ENCODE measurements at regions not wholly inside any gene's neighbourhood (a gene's known extent, or its start where the extent isn't known, plus 50 kb on each side); places are given as distances from the start of the nearest gene placed in this dataset.

DNA sequence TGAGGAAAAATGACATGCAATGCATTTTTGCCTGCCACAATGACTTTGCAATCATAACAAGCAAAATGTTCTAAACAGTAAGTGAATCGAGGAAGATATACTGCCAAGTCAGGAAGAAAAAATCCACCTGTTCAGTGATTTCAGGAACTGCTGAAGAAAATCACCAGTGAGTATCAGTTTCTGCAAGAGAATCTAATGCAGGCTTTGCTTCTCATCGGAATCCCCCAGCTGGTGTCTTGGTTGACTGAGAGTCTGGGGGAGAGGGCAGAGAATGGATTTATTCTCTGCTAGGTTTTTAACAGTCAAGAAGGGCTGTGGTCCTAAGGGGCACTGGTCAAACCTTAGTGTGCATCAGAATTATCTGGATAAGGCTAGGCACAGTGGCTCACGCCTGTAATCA lies 363.4 kb downstream of the CDH26 start:
- ChIA-PET POLR2A (no interaction called here), CTCF (interaction anchor here (1.2 kb wide), 1 partner anchor 31 kb away, joined by 3 read pairs; no protein-coding TSS in a partner anchor)
- Histone ChIP-seq H3K4me2 (no peak overlapping the region), H3K4me1 (no peaks in the 10 kb centered on the region), H3K4me3 (no peak overlapping the region), H3K27ac (no peak overlapping the region), H3K9me3 (no peaks in the 10 kb centered on the region)
- no peak for ATAC-seq
- DNase-seq (ENCODE audit: low read depth in 1 of 2, low spot score in 1 of 2): no peak
- TF ChIP-seq, protein P1, sequence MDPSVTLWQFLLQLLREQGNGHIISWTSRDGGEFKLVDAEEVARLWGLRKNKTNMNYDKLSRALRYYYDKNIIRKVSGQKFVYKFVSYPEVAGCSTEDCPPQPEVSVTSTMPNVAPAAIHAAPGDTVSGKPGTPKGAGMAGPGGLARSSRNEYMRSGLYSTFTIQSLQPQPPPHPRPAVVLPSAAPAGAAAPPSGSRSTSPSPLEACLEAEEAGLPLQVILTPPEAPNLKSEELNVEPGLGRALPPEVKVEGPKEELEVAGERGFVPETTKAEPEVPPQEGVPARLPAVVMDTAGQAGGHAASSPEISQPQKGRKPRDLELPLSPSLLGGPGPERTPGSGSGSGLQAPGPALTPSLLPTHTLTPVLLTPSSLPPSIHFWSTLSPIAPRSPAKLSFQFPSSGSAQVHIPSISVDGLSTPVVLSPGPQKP (IDR thresholded peaks at IDR 0.05; ENCODE audit: low read depth, low read length): no peak
- FAIRE-seq: no peak
- WGBS (ENCODE audit: missing lambda C conversion rate): 2% methylated on average over 3 of the region's 3 CpGs

DNA sequence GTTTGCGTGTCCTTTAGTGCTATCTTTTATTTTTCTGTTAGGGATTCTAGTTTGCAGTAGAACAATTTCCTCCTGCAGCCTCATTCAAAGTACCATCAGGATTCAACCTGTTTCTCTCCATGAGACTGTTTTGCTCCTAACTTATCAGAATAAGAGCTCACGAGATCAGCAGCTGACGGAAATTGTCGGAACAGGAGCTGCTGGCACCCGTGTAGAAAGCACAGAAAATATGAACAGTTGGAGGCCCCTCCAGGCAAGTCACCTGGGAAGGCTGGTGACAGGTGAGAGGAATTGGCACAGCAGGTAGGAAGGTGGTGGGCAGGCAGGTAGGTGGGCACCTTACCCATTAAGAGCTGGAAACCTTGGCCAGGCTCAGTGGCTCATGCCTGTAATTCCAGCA lies 368.6 kb downstream of the CDH26 start:
- ATAC-seq (no peak), FAIRE-seq (no peak), DNase-seq (ENCODE audit: low read depth in 1 of 2, low spot score in 1 of 2) (no peak)
- H3K4me2 ChIP-seq: no peak overlapping the region
- CTCF ChIA-PET: no interaction called here
- no peak overlapping the region for H3K4me3 ChIP-seq
- H3K4me1 ChIP-seq: no peaks in the 10 kb centered on the region
- POLR2A ChIA-PET: no interaction called here
- 51% methylated on average over 5 of the region's 5 CpGs for WGBS (ENCODE audit: missing lambda C conversion rate)
- no peak for TF ChIP-seq JUNB (IDR thresholded peaks at IDR 0.05)
- no peak for TF ChIP-seq NPAS2 (CRISPR knock-in tag; IDR thresholded peaks at IDR 0.05; ENCODE audit: borderline replicate concordance)
- TF ChIP-seq MAZ (IDR thresholded peaks at IDR 0.05; ENCODE audit: borderline replicate concordance, low read depth, low read length): no peak
- no peak for TF ChIP-seq FOXS1 (CRISPR knock-in tag; IDR thresholded peaks at IDR 0.05)
- TF ChIP-seq, protein P2, sequence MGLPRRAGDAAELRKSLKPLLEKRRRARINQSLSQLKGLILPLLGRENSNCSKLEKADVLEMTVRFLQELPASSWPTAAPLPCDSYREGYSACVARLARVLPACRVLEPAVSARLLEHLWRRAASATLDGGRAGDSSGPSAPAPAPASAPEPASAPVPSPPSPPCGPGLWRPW (IDR thresholded peaks at IDR 0.05): no peak
- no peak for TF ChIP-seq RFX5 (IDR thresholded peaks at IDR 0.05)
- TF ChIP-seq, protein P3, sequence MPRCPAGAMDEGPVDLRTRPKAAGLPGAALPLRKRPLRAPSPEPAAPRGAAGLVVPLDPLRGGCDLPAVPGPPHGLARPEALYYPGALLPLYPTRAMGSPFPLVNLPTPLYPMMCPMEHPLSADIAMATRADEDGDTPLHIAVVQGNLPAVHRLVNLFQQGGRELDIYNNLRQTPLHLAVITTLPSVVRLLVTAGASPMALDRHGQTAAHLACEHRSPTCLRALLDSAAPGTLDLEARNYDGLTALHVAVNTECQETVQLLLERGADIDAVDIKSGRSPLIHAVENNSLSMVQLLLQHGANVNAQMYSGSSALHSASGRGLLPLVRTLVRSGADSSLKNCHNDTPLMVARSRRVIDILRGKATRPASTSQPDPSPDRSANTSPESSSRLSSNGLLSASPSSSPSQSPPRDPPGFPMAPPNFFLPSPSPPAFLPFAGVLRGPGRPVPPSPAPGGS (IDR thresholded peaks at IDR 0.05): no peak
- no peak for TF ChIP-seq TFCP2L1 (CRISPR knock-in tag; IDR thresholded peaks at IDR 0.05)
- TF ChIP-seq SMC3 (IDR thresholded peaks at IDR 0.05): no peak
- TF ChIP-seq ZC3H11A (IDR thresholded peaks at IDR 0.05): no peak
- TF ChIP-seq SREBF2 (IDR thresholded peaks at IDR 0.05): no peak
- no peak for TF ChIP-seq POLR2A (IDR thresholded peaks at IDR 0.05; ENCODE audit: low read length)
- H3K9me3 ChIP-seq: no peaks in the 10 kb centered on the region
- H3K27ac ChIP-seq: no peak overlapping the region

DNA sequence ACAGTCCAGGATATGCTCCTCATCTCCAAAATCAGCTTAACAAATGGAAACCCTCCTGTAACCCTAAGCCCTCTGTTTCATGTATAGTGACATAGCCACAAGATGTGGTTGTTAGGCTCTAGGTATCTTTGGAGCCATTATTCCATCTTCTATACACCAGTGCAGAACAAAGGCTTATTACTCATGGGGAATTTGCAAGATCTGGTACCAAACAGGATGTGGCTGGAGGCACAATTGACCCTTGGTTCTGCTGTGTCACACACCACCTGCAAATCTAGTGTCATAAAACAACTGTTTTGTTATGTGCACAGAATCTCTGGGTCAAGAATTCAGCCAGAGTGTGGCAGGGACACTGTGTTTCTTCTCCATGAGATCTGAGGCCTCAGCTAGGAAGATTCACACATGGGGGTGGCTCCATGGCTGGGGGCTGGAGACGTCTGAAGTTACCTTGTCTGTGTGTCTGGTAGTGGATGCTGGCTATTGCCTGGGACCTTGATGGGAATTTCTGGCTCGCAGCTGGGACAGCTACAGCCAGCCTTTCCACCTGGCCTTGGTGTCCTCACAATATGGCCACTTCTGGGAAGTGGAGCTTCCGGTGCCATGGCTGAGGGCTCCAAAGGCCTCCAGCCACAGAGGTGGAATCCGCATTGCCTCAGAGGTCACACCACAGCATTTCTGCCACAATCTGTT lies 369.9 kb downstream of the CDH26 start:
- Histone ChIP-seq H3K27ac (no peak overlapping the region), H3K4me3 (no peak overlapping the region), H3K4me1 (no peaks in the 10 kb centered on the region), H3K4me2 (no peak overlapping the region), H3K9me3 (no peaks in the 10 kb centered on the region)
- ChIA-PET CTCF (interaction anchor here (1.7 kb wide), 1 partner anchor 10 kb away, joined by 5 read pairs; no protein-coding TSS in a partner anchor), POLR2A (no interaction called here)
- TF ChIP-seq EP300 (IDR thresholded peaks at IDR 0.05) (no peak), HEYL (CRISPR knock-in tag; IDR thresholded peaks at IDR 0.05) (no peak), MAZ (IDR thresholded peaks at IDR 0.05; ENCODE audit: borderline replicate concordance, low read depth, low read length) (no peak), HOXA7 (CRISPR knock-in tag; IDR thresholded peaks at IDR 0.05) (no peak), CBX8 (IDR thresholded peaks at IDR 0.05) (no peak), MAFK (IDR thresholded peaks at IDR 0.05; ENCODE audit: partially characterized antibody) (no peak), FOXS1 (CRISPR knock-in tag; IDR thresholded peaks at IDR 0.05) (no peak), KDM1A (IDR thresholded peaks at IDR 0.05; ENCODE audit: low read depth) (no peak), BHLHE40 (IDR thresholded peaks at IDR 0.05; ENCODE audit: low read depth, low read length) (no peak), RAD21 (conservative IDR thresholded peaks at IDR 0.05 in 1 of 2, IDR thresholded peaks at IDR 0.05 in 1 of 2) (no peak), ESRRA (IDR thresholded peaks at IDR 0.05; ENCODE audit: borderline replicate concordance, low read length) (no peak), CHD4 (IDR thresholded peaks at IDR 0.05; ENCODE audit: borderline replicate concordance) (no peak), JUN (IDR thresholded peaks at IDR 0.05) (no peak), SMC3 (IDR thresholded peaks at IDR 0.05) (no peak), EHMT2 (IDR thresholded peaks at IDR 0.05; ENCODE audit: low read depth) (no peak), MYC (IDR thresholded peaks at IDR 0.05; ENCODE audit: borderline replicate concordance, low read length) (no peak), ZSCAN20 (CRISPR knock-in tag; IDR thresholded peaks at IDR 0.05) (no peak)
- TF ChIP-seq, protein P4, sequence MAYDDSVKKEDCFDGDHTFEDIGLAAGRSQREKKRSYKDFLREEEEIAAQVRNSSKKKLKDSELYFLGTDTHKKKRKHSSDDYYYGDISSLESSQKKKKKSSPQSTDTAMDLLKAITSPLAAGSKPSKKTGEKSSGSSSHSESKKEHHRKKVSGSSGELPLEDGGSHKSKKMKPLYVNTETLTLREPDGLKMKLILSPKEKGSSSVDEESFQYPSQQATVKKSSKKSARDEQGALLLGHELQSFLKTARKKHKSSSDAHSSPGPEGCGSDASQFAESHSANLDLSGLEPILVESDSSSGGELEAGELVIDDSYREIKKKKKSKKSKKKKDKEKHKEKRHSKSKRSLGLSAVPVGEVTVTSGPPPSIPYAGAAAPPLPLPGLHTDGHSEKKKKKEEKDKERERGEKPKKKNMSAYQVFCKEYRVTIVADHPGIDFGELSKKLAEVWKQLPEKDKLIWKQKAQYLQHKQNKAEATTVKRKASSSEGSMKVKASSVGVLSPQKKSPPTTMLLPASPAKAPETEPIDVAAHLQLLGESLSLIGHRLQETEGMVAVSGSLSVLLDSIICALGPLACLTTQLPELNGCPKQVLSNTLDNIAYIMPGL (CRISPR knock-in tag; IDR thresholded peaks at IDR 0.05; ENCODE audit: borderline replicate concordance): no peak
- TF ChIP-seq, protein P5, sequence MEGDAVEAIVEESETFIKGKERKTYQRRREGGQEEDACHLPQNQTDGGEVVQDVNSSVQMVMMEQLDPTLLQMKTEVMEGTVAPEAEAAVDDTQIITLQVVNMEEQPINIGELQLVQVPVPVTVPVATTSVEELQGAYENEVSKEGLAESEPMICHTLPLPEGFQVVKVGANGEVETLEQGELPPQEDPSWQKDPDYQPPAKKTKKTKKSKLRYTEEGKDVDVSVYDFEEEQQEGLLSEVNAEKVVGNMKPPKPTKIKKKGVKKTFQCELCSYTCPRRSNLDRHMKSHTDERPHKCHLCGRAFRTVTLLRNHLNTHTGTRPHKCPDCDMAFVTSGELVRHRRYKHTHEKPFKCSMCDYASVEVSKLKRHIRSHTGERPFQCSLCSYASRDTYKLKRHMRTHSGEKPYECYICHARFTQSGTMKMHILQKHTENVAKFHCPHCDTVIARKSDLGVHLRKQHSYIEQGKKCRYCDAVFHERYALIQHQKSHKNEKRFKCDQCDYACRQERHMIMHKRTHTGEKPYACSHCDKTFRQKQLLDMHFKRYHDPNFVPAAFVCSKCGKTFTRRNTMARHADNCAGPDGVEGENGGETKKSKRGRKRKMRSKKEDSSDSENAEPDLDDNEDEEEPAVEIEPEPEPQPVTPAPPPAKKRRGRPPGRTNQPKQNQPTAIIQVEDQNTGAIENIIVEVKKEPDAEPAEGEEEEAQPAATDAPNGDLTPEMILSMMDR (IDR thresholded peaks at IDR 0.05): no peak
- ATAC-seq (no peak), DNase-seq (ENCODE audit: low read depth in 1 of 2, low spot score in 1 of 2) (no peak), FAIRE-seq (no peak)
- 25% methylated on average over 4 of the region's 4 CpGs for WGBS (ENCODE audit: missing lambda C conversion rate)
